Liver (tissue), 8 donors: ENCODE measurements at regions not wholly inside any gene's neighbourhood (a gene's known extent, or its start where the extent isn't known, plus 50 kb on each side); places are given as distances from the start of the nearest gene placed in this dataset.

ENCODE experiments used
- DNase-seq: peaks from one replicate; pipeline ENCODE4 v3.0.0-alpha.2; 2017; ENCODE audit warnings: low spot score
- H3K27ac ChIP-seq, 2 donors: one replicate each; pipeline ENCODE4 v1.7.0; 2013; ENCODE audit warnings: inconsistent platforms in 2 of 2, low read length in 2 of 2, control low read depth in 1 of 2, low read depth in 1 of 2, mild to moderate bottlenecking in 1 of 2
- H3K27me3 ChIP-seq, 4 donors: one replicate each; pipeline versions ENCODE4 v1.6.1 to v1.7.0; 2013; ENCODE audit warnings: low read length in 3 of 4, inconsistent platforms in 1 of 4, mild to moderate bottlenecking in 1 of 4, moderate library complexity in 1 of 4; ENCODE audit not compliant: control insufficient read depth in 4 of 4, insufficient read depth in 4 of 4
- H3K36me3 ChIP-seq, 4 donors: one replicate each; pipeline versions ENCODE4 v1.6.1 to v1.7.0; 2013; ENCODE audit warnings: low read length in 3 of 4, mild to moderate bottlenecking in 3 of 4, low read depth in 1 of 4, moderate library complexity in 1 of 4; ENCODE audit not compliant: control insufficient read depth in 4 of 4, insufficient read depth in 3 of 4
- H3K4me1 ChIP-seq, 4 donors: one replicate each; pipeline versions ENCODE4 v1.6.1 to v1.7.0; 2013; ENCODE audit warnings: low read length in 3 of 4, mild to moderate bottlenecking in 3 of 4, moderate library complexity in 1 of 4; ENCODE audit not compliant: control insufficient read depth in 4 of 4, insufficient read depth in 4 of 4
- H3K4me3 ChIP-seq, 3 donors: one replicate each; pipeline versions ENCODE4 v1.6.1 to v1.7.0; 2013; ENCODE audit warnings: low read length in 3 of 3, control low read depth in 1 of 3, low read depth in 1 of 3, mild to moderate bottlenecking in 1 of 3
- H3K9ac ChIP-seq, 2 donors: one replicate each; pipeline ENCODE4 v1.7.0; 2013; ENCODE audit warnings: low read length in 2 of 2, mild to moderate bottlenecking in 2 of 2, moderate library complexity in 2 of 2, control low read depth in 1 of 2, low read depth in 1 of 2
- H3K9me3 ChIP-seq, 4 donors: one replicate each; pipeline versions ENCODE4 v1.6.1 to v1.7.0; 2013; ENCODE audit warnings: low read length in 3 of 4; ENCODE audit not compliant: control insufficient read depth in 4 of 4
- EGR1 ChIP-seq, 2 donors: IDR thresholded peaks; 2 replicates each; pipeline ENCODE4 v1.6.1; 2016 to 2018; ENCODE audit warnings: antibody characterized with exemption in 2 of 2, low read depth in 2 of 2
- FOXA1 ChIP-seq: IDR thresholded peaks from 2 replicates; pipeline ENCODE4 v1.6.1; 2016; ENCODE audit warnings: antibody characterized with exemption
- FOXA2 ChIP-seq: IDR thresholded peaks from 2 replicates; pipeline ENCODE4 v1.6.1; 2016; ENCODE audit warnings: antibody characterized with exemption
- HNF4G ChIP-seq: IDR thresholded peaks from 2 replicates; pipeline ENCODE4 v1.6.1; 2016; ENCODE audit warnings: antibody characterized with exemption
- JUND ChIP-seq, 2 donors: IDR thresholded peaks; 2 replicates each; pipeline ENCODE4 v1.6.1; 2016; ENCODE audit warnings: antibody characterized with exemption in 2 of 2
- NR2F2 ChIP-seq: IDR thresholded peaks from 2 replicates; pipeline ENCODE4 v1.6.1; 2016; ENCODE audit warnings: antibody characterized with exemption
- RAD21 ChIP-seq, 2 donors: IDR thresholded peaks; 2 replicates each; pipeline ENCODE4 v1.6.1; 2016; ENCODE audit warnings: antibody characterized with exemption in 2 of 2, mild to moderate bottlenecking in 2 of 2
- RXRA ChIP-seq, 2 donors: IDR thresholded peaks; 2 replicates each; pipeline ENCODE4 v1.6.1; 2017 to 2018; ENCODE audit warnings: antibody characterized with exemption in 2 of 2, mild to moderate bottlenecking in 1 of 2
- SP1 ChIP-seq: IDR thresholded peaks from 2 replicates; pipeline ENCODE4 v1.6.1; 2018; ENCODE audit warnings: antibody characterized with exemption, mild to moderate bottlenecking
- TAF1 ChIP-seq: conservative IDR thresholded peaks from 2 replicates; pipeline ENCODE4 v1.6.1; 2016; ENCODE audit warnings: antibody characterized with exemption, mild to moderate bottlenecking
- YY1 ChIP-seq: IDR thresholded peaks from 2 replicates; pipeline ENCODE4 v1.6.1; 2016; ENCODE audit warnings: antibody characterized with exemption, mild to moderate bottlenecking
- WGBS: extraction: QIAGEN DNeasy Blood & Tissue Kit; methylation state at CpG from one replicate; pipeline ENCODE4 v1.1.7; 2013; 5-methylcytosine and 5-hydroxymethylcytosine counted together
- TF ChIP-seq, protein P1 (sequence below): fragments of 150-350 bp; IDR thresholded peaks from 2 replicates; pipeline ENCODE4 v1.5.1; 2017; ENCODE audit warnings: improper control_type of control experiment, low read depth, low read length; ENCODE audit not compliant: missing input control
- TF ChIP-seq, protein P2 (sequence below): IDR thresholded peaks from 2 replicates; pipeline ENCODE4 v1.6.1; 2016; ENCODE audit warnings: antibody characterized with exemption
- TF ChIP-seq, protein P3 (sequence below): IDR thresholded peaks from 2 replicates; pipeline ENCODE4 v1.6.1; 2016; ENCODE audit warnings: antibody characterized with exemption
- TF ChIP-seq, protein P4 (sequence below): IDR thresholded peaks from 2 replicates; pipeline ENCODE4 v1.6.1; 2016; ENCODE audit warnings: antibody characterized with exemption, mild to moderate bottlenecking
- donor health status: healthy.
- donor health status: healthy.
- donor health status: healthy.
- donor health status: healthy.
- donor health status: healthy.

DNA sequence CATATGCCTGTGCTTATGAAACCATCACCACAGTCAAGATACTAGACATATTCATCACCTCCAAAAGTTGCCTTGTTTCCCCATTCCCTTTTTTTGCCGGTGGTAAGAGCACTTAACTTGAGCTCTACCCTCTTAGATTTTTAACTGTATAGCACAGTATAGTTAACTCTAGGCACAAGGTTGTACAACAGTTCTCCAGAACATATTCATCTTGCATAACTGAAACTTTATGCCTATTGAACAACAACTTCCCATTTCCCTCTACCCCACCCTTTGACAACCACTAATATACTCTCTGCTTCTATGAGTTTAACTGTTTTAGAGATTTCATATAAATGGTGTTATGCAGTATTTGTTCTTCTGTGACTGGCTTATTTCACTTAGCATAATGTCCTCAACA lies 119.3 kb downstream of the ASB9 start (continued):
- no peak for TF ChIP-seq FOXA2
- TF ChIP-seq, protein P1, sequence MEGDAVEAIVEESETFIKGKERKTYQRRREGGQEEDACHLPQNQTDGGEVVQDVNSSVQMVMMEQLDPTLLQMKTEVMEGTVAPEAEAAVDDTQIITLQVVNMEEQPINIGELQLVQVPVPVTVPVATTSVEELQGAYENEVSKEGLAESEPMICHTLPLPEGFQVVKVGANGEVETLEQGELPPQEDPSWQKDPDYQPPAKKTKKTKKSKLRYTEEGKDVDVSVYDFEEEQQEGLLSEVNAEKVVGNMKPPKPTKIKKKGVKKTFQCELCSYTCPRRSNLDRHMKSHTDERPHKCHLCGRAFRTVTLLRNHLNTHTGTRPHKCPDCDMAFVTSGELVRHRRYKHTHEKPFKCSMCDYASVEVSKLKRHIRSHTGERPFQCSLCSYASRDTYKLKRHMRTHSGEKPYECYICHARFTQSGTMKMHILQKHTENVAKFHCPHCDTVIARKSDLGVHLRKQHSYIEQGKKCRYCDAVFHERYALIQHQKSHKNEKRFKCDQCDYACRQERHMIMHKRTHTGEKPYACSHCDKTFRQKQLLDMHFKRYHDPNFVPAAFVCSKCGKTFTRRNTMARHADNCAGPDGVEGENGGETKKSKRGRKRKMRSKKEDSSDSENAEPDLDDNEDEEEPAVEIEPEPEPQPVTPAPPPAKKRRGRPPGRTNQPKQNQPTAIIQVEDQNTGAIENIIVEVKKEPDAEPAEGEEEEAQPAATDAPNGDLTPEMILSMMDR: no peak

DNA sequence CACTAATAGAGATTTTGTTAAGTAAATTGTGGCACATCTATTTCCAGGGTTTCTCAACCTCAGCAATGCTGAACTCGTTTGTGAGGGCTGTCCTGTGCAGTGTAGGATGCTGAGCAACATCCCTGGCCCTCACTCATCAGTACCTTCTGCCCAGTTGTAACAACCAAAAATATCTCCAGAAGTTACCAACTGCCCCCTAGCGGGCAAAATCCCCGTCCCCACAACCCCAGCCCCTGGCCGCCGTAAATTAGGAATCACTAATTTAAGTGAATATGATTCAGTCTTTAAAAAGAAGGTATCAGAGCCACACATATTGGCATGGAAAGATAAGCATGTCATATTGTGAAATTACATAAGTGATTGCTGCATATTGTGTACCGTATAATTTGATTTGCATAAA lies 123.4 kb downstream of the ASB9 start:
- WGBS: 9% methylated on average over 6 of the region's 6 CpGs
- Histone ChIP-seq H3K27me3 (peaks cover 0 to 8% (median 0%) of the 10 kb centered on the region in 4 donors), H3K9ac (no peak overlapping the region), H3K4me3 (no peak overlapping the region), H3K27ac (no peak overlapping the region), H3K4me1 (peaks cover 0 to 6% (median 2%) of the 10 kb centered on the region in 4 donors), H3K9me3 (no peaks in the 10 kb centered on the region), H3K36me3 (no peaks in the 10 kb centered on the region)
- TF ChIP-seq, protein P1: peak; percentile 34
- TF ChIP-seq, protein P2, sequence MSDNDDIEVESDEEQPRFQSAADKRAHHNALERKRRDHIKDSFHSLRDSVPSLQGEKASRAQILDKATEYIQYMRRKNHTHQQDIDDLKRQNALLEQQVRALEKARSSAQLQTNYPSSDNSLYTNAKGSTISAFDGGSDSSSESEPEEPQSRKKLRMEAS: no peak
- TF ChIP-seq, protein P3, sequence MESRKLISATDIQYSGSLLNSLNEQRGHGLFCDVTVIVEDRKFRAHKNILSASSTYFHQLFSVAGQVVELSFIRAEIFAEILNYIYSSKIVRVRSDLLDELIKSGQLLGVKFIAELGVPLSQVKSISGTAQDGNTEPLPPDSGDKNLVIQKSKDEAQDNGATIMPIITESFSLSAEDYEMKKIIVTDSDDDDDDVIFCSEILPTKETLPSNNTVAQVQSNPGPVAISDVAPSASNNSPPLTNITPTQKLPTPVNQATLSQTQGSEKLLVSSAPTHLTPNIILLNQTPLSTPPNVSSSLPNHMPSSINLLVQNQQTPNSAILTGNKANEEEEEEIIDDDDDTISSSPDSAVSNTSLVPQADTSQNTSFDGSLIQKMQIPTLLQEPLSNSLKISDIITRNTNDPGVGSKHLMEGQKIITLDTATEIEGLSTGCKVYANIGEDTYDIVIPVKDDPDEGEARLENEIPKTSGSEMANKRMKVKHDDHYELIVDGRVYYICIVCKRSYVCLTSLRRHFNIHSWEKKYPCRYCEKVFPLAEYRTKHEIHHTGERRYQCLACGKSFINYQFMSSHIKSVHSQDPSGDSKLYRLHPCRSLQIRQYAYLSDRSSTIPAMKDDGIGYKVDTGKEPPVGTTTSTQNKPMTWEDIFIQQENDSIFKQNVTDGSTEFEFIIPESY: no peak
- TF ChIP-seq, protein P4, sequence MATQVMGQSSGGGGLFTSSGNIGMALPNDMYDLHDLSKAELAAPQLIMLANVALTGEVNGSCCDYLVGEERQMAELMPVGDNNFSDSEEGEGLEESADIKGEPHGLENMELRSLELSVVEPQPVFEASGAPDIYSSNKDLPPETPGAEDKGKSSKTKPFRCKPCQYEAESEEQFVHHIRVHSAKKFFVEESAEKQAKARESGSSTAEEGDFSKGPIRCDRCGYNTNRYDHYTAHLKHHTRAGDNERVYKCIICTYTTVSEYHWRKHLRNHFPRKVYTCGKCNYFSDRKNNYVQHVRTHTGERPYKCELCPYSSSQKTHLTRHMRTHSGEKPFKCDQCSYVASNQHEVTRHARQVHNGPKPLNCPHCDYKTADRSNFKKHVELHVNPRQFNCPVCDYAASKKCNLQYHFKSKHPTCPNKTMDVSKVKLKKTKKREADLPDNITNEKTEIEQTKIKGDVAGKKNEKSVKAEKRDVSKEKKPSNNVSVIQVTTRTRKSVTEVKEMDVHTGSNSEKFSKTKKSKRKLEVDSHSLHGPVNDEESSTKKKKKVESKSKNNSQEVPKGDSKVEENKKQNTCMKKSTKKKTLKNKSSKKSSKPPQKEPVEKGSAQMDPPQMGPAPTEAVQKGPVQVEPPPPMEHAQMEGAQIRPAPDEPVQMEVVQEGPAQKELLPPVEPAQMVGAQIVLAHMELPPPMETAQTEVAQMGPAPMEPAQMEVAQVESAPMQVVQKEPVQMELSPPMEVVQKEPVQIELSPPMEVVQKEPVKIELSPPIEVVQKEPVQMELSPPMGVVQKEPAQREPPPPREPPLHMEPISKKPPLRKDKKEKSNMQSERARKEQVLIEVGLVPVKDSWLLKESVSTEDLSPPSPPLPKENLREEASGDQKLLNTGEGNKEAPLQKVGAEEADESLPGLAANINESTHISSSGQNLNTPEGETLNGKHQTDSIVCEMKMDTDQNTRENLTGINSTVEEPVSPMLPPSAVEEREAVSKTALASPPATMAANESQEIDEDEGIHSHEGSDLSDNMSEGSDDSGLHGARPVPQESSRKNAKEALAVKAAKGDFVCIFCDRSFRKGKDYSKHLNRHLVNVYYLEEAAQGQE: no peak
- TF ChIP-seq JUND (IDR thresholded peaks at IDR 0.05): no peak
- TF ChIP-seq HNF4G: no peak
- TF ChIP-seq FOXA2: no peak
- TF ChIP-seq FOXA1: no peak
- peak in 1 of 2 donors; percentile 59 for TF ChIP-seq RAD21 (IDR thresholded peaks at IDR 0.05)
- peak; percentile 33 for DNase-seq

DNA sequence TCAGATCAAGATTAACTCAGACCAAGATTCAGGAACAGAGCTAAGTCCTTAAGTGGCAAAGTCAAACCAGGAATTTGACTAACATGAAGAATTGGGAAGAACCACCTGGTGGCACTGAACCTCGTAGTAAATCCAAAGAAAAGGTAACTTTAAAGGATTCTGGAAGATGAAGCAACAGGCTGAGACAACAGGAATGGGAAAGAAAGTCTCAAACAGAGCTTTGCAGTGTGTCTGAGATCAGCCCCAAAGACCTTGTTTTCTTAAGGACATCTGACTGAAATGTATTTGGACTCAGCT lies 126.1 kb downstream of the ASB9 start:
- Histone ChIP-seq H3K27ac (no peak overlapping the region), H3K4me1 (peaks cover 0 to 6% (median 2%) of the 10 kb centered on the region in 4 donors), H3K36me3 (no peaks in the 10 kb centered on the region), H3K27me3 (peaks cover 0 to 5% (median 0%) of the 10 kb centered on the region in 4 donors), H3K4me3 (no peak overlapping the region), H3K9me3 (no peaks in the 10 kb centered on the region), H3K9ac (no peak overlapping the region)
- DNase-seq: no peak
- 30% methylated on average over 1 of the region's 1 CpG for WGBS
- TF ChIP-seq YY1 (no peak), FOXA2 (no peak), JUND (IDR thresholded peaks at IDR 0.05) (no peak), TAF1 (no peak), FOXA1 (no peak), SP1 (no peak), NR2F2 (no peak), HNF4G (no peak), EGR1 (IDR thresholded peaks at IDR 0.05; ENCODE audit: low read depth in 2 of 2) (no peak), RXRA (IDR thresholded peaks at IDR 0.05) (no peak)
- TF ChIP-seq, protein P1: no peak
